IPS DF 4.7 (cell line): ENCODE measurements at regions not wholly inside any gene's neighbourhood (a gene's known extent, or its start where the extent isn't known, plus 50 kb on each side); places are given as distances from the start of the nearest gene placed in this dataset.
"Not testable (repeated sequence)": the region's sequence is repeated elsewhere in the genome, so short reads cannot be mapped to it uniquely, and the experiment has no call there.

Experiments
- DNase-seq: peaks from one replicate; pipeline ENCODE4 v3.0.0-alpha.2; 2013; ENCODE audit warnings: low spot score; ENCODE audit errors: extremely low read depth

GRCh38 chr6:81565071-81565470 is 187.4 kb downstream of the TENT5A start:
- no peak for DNase-seq

GRCh38 chr6:81564470-81565068 is 187.9 kb downstream of the TENT5A start:
- no peak for DNase-seq

- no peak for DNase-seq
Observed at GRCh38 chr6:81562169-81562568, 190.3 kb downstream of the TENT5A start.

- no peak for DNase-seq
Observed at GRCh38 chr6:81561731-81562130, 190.8 kb downstream of the TENT5A start.

DNA sequence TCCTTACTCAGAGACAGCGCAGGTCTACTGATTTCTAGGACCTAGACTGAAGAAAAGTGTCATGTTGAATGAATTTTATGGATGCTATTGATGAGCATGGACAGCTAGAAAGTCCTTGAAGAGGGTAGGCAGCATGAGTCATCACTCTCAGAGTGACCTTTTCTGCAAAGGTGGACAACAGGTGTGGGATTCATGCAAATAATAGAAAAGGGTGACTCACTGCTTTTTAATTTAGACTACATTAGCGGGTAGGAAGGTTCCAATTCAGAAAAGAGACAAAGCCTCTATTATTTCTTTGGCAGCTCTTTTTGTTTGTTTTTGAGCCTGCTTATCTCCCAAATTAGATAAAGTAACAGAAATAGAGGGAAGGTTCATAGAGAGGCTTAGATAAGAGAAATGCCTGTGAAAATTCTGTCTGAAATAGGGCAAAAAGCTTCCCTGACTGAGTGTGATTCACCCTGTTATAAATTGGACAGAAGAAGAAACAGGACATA is 191.4 kb downstream of the TENT5A start:
- DNase-seq = no peak

- DNase-seq = no peak
Observed at GRCh38 chr6:81557811-81558210, 194.7 kb downstream of the TENT5A start.

- no peak for DNase-seq
Observed at GRCh38 chr6:81556551-81556950, 195.9 kb downstream of the TENT5A start.

DNA sequence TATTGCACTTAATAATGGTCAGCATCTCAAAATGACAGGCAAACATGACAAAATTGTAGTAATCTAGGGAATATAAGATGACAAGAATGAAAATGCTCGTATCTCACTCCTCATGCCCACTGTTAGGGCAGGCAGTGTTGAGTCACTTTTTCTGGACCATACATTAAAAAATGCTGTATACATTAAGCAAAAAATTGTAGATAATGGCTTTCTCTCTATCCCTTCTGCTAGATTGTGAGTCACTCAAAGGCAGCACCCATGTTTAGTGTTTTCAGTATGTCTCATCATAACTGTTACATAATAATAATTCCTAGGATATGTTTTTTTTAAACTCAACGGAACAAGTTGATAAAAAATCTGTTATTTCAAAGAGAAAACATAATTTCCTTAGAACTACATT is 199.3 kb downstream of the TENT5A start:
- no peak for DNase-seq

DNA sequence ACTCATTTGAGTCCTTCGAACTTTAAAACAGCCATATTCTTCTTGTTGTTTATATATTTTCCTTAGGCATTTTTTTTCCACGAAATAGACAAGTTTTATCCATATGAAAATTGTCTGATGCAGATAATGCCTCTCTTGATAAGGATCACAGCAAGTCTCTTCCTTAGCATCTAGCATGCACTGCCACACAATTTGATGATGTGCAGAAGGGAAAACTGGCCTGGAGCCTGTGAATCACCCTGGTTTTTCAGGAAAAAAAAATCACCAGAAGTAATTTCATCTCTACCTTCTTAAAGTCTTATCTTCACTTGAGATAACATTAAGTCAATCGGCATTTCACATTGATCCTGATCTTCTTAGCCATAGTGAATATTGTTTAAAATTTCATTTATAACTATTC is 199.8 kb downstream of the TENT5A start:
- DNase-seq = no peak

DNA sequence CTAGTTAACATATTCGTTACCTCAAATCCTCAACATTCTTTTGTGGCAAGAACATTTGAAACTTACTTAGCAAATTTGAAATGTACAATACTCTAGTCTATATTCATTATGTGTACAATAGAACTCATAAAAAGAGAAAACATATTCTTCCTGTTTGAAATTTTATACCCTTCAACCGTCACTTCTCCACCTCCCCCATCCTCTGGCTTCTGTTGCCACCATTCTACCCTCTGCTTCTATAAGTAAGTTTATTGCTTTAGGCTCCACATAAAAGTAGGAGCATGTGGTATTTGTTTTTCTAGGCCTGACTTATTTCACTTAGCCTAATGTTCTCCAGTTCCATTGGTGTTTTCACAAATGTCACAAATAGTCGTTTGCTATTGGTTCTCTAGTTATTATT is 205.3 kb downstream of the TENT5A start:
- no peak for DNase-seq

- DNase-seq = no peak
Observed at GRCh38 chr6:81534934-81535465, 217.5 kb downstream of the TENT5A start.

GRCh38 chr6:81531869-81532561 is 220.5 kb downstream of the TENT5A start:
- no peak for DNase-seq

GRCh38 chr6:81517455-81517854 is 235.0 kb downstream of the TENT5A start:
- DNase-seq = no peak

DNA sequence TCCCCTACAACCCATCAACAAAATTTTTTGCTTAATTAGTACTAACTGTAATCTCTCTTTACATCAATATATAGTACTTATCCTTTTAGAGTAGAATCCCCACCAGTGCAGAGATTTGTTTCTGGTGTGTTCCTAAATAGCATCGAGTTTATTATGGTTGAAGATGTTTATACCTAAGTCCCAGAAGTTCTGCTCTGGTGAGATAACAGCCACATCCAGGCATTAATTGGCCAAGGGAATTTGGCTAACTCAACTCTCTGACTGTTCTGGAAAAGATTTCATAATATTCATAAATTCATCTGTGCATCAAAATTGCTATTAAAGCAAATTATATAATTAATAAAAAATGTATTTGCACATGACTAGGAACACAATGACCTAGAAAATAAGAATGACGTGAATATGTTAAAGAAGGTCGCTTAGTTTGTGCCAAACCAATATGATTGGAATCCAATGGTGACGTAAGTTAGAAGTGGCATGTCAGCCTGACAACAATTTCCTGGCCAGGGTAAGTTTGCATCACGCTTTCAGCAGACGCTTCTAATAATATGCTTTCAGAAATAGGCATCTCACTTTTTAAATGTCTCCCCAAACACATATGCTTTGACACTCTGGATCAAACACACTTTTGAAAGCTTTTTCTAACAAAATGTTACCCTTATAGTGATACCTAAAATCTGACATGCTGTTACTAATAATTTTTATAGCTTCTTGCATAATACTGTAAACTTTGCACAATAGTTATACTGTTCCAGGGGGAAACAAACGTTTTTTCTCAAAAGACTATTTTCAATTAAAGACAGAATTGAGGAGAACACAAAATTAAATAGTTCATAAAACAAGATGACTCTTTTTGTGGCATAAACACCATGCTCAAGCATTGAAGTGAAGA is 236.7 kb downstream of the TENT5A start:
- no peak for DNase-seq

- not testable (repeated sequence) for DNase-seq
Observed at GRCh38 chr6:81514195-81514594, 238.3 kb downstream of the TENT5A start.

DNA sequence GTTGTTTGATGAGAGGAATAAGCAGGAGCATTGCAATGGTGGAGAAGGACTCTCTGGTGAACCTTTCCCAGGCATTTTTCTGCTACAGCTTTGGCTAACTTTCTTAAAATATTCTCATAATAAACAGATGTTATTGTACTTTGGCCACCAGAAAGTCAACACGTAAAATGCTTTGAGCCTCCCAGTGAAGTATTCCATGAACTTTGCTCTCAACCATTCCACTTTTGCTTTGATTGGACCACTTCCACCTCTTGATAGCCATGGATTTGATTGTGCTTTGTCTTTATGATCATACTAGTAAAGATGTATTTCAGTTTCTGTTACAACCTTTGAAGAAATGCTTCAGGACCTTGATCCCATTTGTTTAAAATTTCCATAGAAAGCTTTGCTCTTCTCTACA is 241.1 kb downstream of the TENT5A start:
- no peak for DNase-seq

DNA sequence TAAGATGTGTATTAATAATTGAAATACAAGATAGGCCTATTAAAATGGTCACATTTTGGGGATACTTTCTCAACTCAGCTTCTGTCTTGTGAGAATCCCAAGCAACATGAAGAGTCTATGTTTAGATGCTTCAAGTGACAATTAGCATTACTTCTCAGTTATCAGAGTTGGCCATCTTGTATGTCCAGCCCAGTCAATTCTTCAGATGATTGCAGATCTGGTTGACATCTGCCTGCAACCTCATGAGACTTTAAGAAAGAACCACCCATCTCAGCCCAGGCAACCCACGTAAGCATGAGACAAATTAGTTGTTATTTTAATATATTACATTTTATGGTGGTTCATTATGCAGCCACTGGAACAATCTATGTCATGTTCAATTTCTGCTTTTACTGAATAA is 256.5 kb downstream of the TENT5A start:
- no peak for DNase-seq

DNA sequence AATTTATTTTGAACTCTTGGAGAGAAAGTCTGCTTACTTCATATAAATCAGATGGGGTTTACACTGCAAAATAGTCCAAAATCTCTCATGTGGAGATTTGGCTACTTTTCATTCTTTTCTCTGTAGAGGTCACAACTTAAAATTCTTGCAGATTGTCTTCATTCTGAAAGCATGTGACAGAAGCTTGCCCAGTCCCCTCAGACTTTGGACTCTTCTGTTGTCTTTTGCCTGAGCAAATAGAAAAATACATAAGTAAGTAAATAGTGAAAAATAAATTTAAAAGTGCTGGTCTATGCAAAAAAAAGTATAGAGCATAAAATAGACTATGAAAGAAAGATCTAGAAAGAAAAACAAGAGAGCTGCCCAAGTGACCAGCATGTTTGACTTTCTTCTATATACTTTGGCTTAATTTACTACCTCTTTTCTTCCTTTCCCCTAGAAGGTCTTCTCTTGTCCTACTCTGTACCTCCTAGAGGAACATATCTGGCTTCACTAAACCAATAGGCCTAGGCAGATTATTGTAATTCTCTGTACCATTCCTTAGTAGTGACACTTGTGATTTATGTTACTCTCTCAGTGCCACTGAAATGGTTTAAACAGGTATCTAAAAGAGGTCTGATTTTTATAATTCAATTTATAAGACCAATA is 260.9 kb downstream of the TENT5A start:
- DNase-seq = no peak

DNA sequence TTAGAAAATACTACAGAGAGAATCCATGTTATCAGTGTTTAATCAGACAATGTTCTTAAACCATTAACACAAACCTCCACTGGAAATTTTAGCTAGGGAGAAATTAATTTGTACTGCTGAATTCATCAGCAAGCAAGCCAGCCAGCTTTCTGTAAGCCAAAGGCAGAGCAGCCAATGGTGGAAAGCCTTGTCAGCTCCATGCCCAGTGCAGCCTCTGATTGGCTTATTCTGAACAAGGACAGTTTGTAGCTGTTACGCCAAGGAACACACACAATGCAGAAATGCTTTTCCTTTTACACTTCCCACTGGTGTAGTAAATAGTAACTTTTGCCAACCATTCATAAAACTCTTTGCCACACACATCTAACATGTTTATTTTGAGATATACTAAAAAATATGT is 265.0 kb downstream of the TENT5A start:
- DNase-seq = no peak

- no peak for DNase-seq
Observed at GRCh38 chr6:81486234-81486633, 266.2 kb downstream of the TENT5A start.

DNA sequence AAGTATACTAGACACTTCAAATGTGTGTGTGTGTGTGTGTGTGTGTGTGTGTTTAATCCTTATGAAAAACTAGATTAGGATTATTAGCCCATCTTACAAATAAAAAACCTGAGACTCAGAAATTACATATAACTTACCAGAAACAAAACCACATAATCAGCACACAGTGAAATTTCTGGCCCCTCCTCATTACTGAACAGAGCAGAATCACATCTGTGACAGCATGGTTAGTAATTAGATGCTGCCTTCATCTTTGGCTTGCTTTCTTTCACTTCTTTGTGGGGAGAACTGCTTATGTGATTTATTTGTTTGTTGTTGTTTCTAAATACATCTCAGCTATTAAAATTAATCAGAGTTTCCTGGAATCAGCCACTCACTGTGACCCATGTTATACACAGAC is 267.1 kb downstream of the TENT5A start:
- no peak for DNase-seq
